K562 (cell line): ENCODE measurements at regions not wholly inside any gene's neighbourhood (a gene's known extent, or its start where the extent isn't known, plus 50 kb on each side); places are given as distances from the start of the nearest gene placed in this dataset.

Source experiments
- ATAC-seq: fragments of 200-7000 bp; cut with Tn5 transposase; 3 replicates; pipeline ENCODE4 v1.9.1; 2020; ENCODE audit warnings: moderate library complexity
- BruUV-seq: library from RNA; stranded (reverse); fragments of 400-500 nt; replicated peaks from 2 replicates; lab custom pipeline; 2021; lab: Mats Ljungman, UMichigan
- CTCF ChIA-PET: fragments of 300-600 bp; formaldehyde crosslinking; extraction: SDS; loops from one replicate; lab custom pipeline; 2021; ENCODE audit warnings: low intra/inter-chr PET ratio; lab: Yijun Ruan, JAX
- POLR2A ChIA-PET: fragments of 300-600, 350-650 bp; sonication (Branson Sonifier 250); formaldehyde crosslinking; extraction: SDS; loops from one replicate; lab custom pipeline; 2021; ENCODE audit warnings: antibody characterized with exemption, inconsistent platforms; lab: Yijun Ruan, JAX
- DNase-seq, 4 experiments: peaks; one replicate each; pipeline versions ENCODE4 v3.0.0 to v3.0.0-alpha.2; 2011 to 2018; ENCODE audit warnings: low spot score in 3 of 4, mixed read lengths in 3 of 4; ENCODE audit errors: extremely low read depth in 1 of 4
- FAIRE-seq: peaks from 2 replicates; lab custom pipeline; 2011; peaks lifted over from hg19 to GRCh38; lab: Jason Lieb, UNC
- H2AFZ ChIP-seq: 2 replicates; pipeline ENCODE4 v1.6.0; 2011; ENCODE audit warnings: low read depth, low read length, control low read depth, inconsistent platforms
- H3K27ac ChIP-seq: fragments of 200-600 bp; 3 replicates; pipeline ENCODE4 v1.8.0; 2011; ENCODE audit warnings: low read depth, mild to moderate bottlenecking, control low read depth, inconsistent platforms, low read length, moderate library complexity, mixed read lengths; ENCODE audit errors: extremely low read depth
- H3K27me3 ChIP-seq, 2 experiments: fragments of 300-600 bp in 1 of 2; 2 replicates in 1 of 2; 3 replicates in 1 of 2; pipeline versions ENCODE4 v1.6.0 to v1.8.0; 2011; ENCODE audit warnings: inconsistent platforms in 2 of 2, low read length in 2 of 2, mild to moderate bottlenecking in 1 of 2, mixed read lengths in 1 of 2, moderate library complexity in 1 of 2; ENCODE audit not compliant: control insufficient read depth in 2 of 2, insufficient read depth in 2 of 2
- H3K36me3 ChIP-seq: fragments of 300-600 bp; 3 replicates; pipeline ENCODE4 v1.8.0; 2011; ENCODE audit warnings: mild to moderate bottlenecking, low read length, inconsistent platforms; ENCODE audit not compliant: control insufficient read depth, insufficient read depth
- H3K4me1 ChIP-seq, 2 experiments: fragments of 200-600 bp in 1 of 2; replicated peaks in 1 of 2; 2 replicates in 1 of 2; 3 replicates in 1 of 2; pipeline versions ENCODE4 v1.5.1 to v1.8.0; 2011; ENCODE audit warnings: inconsistent platforms in 2 of 2, low read length in 2 of 2, mild to moderate bottlenecking in 1 of 2, mixed read lengths in 1 of 2, moderate library complexity in 1 of 2; ENCODE audit not compliant: control insufficient read depth in 2 of 2, insufficient read depth in 2 of 2
- H3K4me2 ChIP-seq: 2 replicates; pipeline ENCODE4 v1.6.1; 2011; ENCODE audit warnings: low read length, control low read depth, inconsistent platforms, mixed read lengths; ENCODE audit not compliant: insufficient read depth
- H3K4me3 ChIP-seq: fragments of 200-600 bp; sonication (generic), shearing (Covaris generic); 2 replicates; pipeline ENCODE4 v1.5.1; 2016; ENCODE audit warnings: control low read depth, inconsistent platforms
- H3K79me2 ChIP-seq: fragments of 200-600 bp; 3 replicates; pipeline ENCODE4 v1.8.0; 2011; ENCODE audit warnings: low read length, inconsistent platforms; ENCODE audit not compliant: control insufficient read depth, insufficient read depth
- H3K9ac ChIP-seq, 2 experiments: 2 replicates each; pipeline versions ENCODE4 v1.6.0 to v1.6.1; 2011; ENCODE audit warnings: low read depth in 2 of 2, low read length in 2 of 2, control low read depth in 1 of 2, inconsistent platforms in 1 of 2, mild to moderate bottlenecking in 1 of 2, mixed read lengths in 1 of 2; ENCODE audit not compliant: insufficient read depth in 1 of 2
- H3K9me1 ChIP-seq: one replicate; pipeline ENCODE4 v1.6.0; 2011; ENCODE audit warnings: inconsistent platforms, mild to moderate bottlenecking, low read length, moderate library complexity; ENCODE audit not compliant: control insufficient read depth, insufficient read depth
- H3K9me3 ChIP-seq: replicated peaks from 2 replicates; pipeline ENCODE4 v1.5.1; 2011; ENCODE audit warnings: low read depth, low read length, inconsistent platforms; ENCODE audit not compliant: control insufficient read depth, insufficient read depth
- H4K20me1 ChIP-seq: replicated peaks from 2 replicates; pipeline ENCODE4 v1.6.1; 2011; ENCODE audit warnings: low read length, inconsistent platforms, mixed read lengths; ENCODE audit not compliant: control insufficient read depth, insufficient read depth
- ESRRB ChIP-seq: fragments of 250-450 bp; sonication (Bioruptor Pico); IDR thresholded peaks from 2 replicates; pipeline ENCODE4 v1.5.0; 2020; ENCODE audit warnings: mild to moderate bottlenecking, moderate library complexity, borderline replicate concordance
- GTF2E2 ChIP-seq: fragments of 200-800 bp; sonication (Bioruptor generic); IDR thresholded peaks from 2 replicates; pipeline ENCODE4 v1.6.1; 2016; ENCODE audit warnings: missing genetic modification characterization, missing compliant biosample characterization
- HCFC1 ChIP-seq: IDR thresholded peaks from 2 replicates; pipeline ENCODE4 v1.6.1; 2012; ENCODE audit warnings: low read depth, low read length, improper control_type of control experiment
- HMG20A ChIP-seq: fragments of 450-650 bp; formaldehyde crosslinking; conservative IDR thresholded peaks from 2 replicates; pipeline ENCODE4 v1.4.0; 2020; ENCODE audit warnings: mild to moderate bottlenecking, mixed read lengths
- HOMEZ ChIP-seq: fragments of 250-450 bp; sonication (Bioruptor Pico); IDR thresholded peaks from 2 replicates; pipeline ENCODE4 v1.4.0; 2020; ENCODE audit warnings: mild to moderate bottlenecking, moderate library complexity
- NCOA6 ChIP-seq: fragments of 450-650 bp; IDR thresholded peaks from 2 replicates; pipeline ENCODE4 v1.6.1; 2017; ENCODE audit warnings: mild to moderate bottlenecking
- TCF7 ChIP-seq: sonication (generic); IDR thresholded peaks from 2 replicates; pipeline ENCODE4 v1.6.1; 2016; ENCODE audit warnings: antibody characterized with exemption, borderline replicate concordance
- TCF7L2 ChIP-seq: fragments of 150-350 bp; IDR thresholded peaks from 2 replicates; pipeline ENCODE4 v1.6.1; 2016; ENCODE audit warnings: low read depth, mild to moderate bottlenecking, low read length, moderate library complexity
- XRCC4 ChIP-seq: IDR thresholded peaks from one replicate; pipeline ENCODE4 v1.6.1; 2011; ENCODE audit not compliant: insufficient read depth, insufficient read length; ENCODE audit errors: extremely low read depth
- ZNF134 ChIP-seq: fragments of 250-450 bp; sonication (Bioruptor Pico); conservative IDR thresholded peaks from 2 replicates; pipeline ENCODE4 v1.4.0; 2020
- ZNF232 ChIP-seq: sonication (generic); formaldehyde crosslinking; IDR thresholded peaks from 2 replicates; pipeline ENCODE4 v1.8.0; 2022; ENCODE audit warnings: mild to moderate bottlenecking, missing genetic modification reagents
- ZNF274 ChIP-seq: IDR thresholded peaks from 2 replicates; pipeline ENCODE4 v1.6.1; 2011; ENCODE audit warnings: low read depth, mild to moderate bottlenecking, low read length, moderate library complexity, borderline replicate concordance
- ZNF41 ChIP-seq: fragments of 250-450 bp; sonication (Bioruptor Pico); conservative IDR thresholded peaks from 2 replicates; pipeline ENCODE4 v1.4.0; 2020; ENCODE audit warnings: mild to moderate bottlenecking
- ZNF696 ChIP-seq: fragments of 250-450 bp; sonication (Bioruptor Pico); conservative IDR thresholded peaks from 2 replicates; pipeline ENCODE4 v1.4.0; 2020; ENCODE audit warnings: mild to moderate bottlenecking, moderate library complexity
- ZNF76 ChIP-seq: fragments of 250-450 bp; sonication (Bioruptor Pico); IDR thresholded peaks from 2 replicates; pipeline ENCODE4 v1.4.0; 2020; ENCODE audit warnings: mild to moderate bottlenecking, moderate library complexity, borderline replicate concordance
- WGBS: fragments of 100-300 bp; shearing (Covaris generic); methylation state at CpG from one replicate; pipeline ENCODE4 v1.1.6; 2016; ENCODE audit warnings: low coverage, mixed read lengths; ENCODE audit not compliant: insufficient coverage; ENCODE audit errors: missing lambda C conversion rate; 5-methylcytosine and 5-hydroxymethylcytosine counted together
- in situ Hi-C: fragments of 300-500 bp; cut with MboI; formaldehyde crosslinking; loops from 4 replicates; pipeline ENCODE4 v1.15.0; 2018; ENCODE audit warnings: inconsistent platforms, mixed read lengths
- intact Hi-C: fragments of 100-400 bp; cut with micrococcal nuclease; formaldehyde crosslinking; loops from 2 replicates; pipeline ENCODE4 v1.14.2; 2022
- TF ChIP-seq, protein P1 (sequence below), 2 experiments: fragments of 450-650 bp; IDR thresholded peaks; 2 replicates each; pipeline ENCODE4 v1.6.1; 2016; ENCODE audit warnings: mild to moderate bottlenecking in 2 of 2, borderline replicate concordance in 1 of 2, low read depth in 1 of 2, moderate library complexity in 1 of 2

DNA sequence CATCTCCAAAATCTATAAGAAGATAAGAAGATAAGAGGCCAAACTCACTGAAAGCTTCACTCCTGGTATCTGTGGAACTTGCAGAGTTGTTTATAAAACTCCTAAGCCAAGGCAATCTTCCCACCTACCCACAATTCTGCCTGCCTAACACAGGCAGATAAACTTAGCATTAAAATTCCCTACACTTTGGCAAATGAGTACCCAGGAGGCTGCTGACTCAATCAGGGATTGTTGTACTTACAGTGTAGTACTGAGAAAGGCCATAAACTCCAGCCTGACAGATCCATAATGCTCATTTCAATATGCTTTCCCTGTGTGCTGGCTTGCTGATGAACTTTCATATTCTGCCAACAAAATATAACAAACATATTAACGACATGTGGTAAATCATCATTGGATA lies 725.2 kb downstream of the BRINP1 start:
- no peak overlapping the region for H3K27ac ChIP-seq
- no peaks in the 10 kb centered on the region; the same call in 1 of the 2 replicates for H3K9me3 ChIP-seq
- no peak overlapping the region for H3K9ac ChIP-seq
- no peak overlapping the region for H3K4me2 ChIP-seq
- FAIRE-seq (no peak), DNase-seq (no peak), ATAC-seq (no peak)
- H2AFZ ChIP-seq, result no peak overlapping the region
- H3K9me1 ChIP-seq, result no peaks in the 10 kb centered on the region
- no peaks in the 10 kb centered on the region for H3K27me3 ChIP-seq
- H3K4me1 ChIP-seq, result no peaks in the 10 kb centered on the region
- H4K20me1 ChIP-seq, result no peaks in the 10 kb centered on the region
- 11% methylated on average over 1 of the region's 1 CpG for WGBS
- POLR2A ChIA-PET, result no interaction called here
- no peak overlapping the region for H3K4me3 ChIP-seq
- H3K79me2 ChIP-seq, result no peaks in the 10 kb centered on the region
- no peaks in the 10 kb centered on the region for H3K36me3 ChIP-seq
- in situ Hi-C loops, result no loop called here
- BruUV-seq, result no TSS peak
- intact Hi-C loops, result no loop called here
- CTCF ChIA-PET, result no interaction called here
- TF ChIP-seq ZNF134 (CRISPR knock-in tag) (no peak), GTF2E2 (tag) (no peak), ZNF696 (CRISPR knock-in tag) (no peak), HCFC1 (no peak), ZNF274 (no peak), XRCC4 (no peak), ESRRB (CRISPR knock-in tag) (no peak), HMG20A (CRISPR knock-in tag) (no peak), HOMEZ (CRISPR knock-in tag) (no peak), ZNF76 (CRISPR knock-in tag) (no peak), NCOA6 (no peak), TCF7 (no peak), ZNF41 (CRISPR knock-in tag) (no peak), ZNF232 (CRISPR knock-in tag) (no peak), TCF7L2 (no peak)
- TF ChIP-seq, protein P1, sequence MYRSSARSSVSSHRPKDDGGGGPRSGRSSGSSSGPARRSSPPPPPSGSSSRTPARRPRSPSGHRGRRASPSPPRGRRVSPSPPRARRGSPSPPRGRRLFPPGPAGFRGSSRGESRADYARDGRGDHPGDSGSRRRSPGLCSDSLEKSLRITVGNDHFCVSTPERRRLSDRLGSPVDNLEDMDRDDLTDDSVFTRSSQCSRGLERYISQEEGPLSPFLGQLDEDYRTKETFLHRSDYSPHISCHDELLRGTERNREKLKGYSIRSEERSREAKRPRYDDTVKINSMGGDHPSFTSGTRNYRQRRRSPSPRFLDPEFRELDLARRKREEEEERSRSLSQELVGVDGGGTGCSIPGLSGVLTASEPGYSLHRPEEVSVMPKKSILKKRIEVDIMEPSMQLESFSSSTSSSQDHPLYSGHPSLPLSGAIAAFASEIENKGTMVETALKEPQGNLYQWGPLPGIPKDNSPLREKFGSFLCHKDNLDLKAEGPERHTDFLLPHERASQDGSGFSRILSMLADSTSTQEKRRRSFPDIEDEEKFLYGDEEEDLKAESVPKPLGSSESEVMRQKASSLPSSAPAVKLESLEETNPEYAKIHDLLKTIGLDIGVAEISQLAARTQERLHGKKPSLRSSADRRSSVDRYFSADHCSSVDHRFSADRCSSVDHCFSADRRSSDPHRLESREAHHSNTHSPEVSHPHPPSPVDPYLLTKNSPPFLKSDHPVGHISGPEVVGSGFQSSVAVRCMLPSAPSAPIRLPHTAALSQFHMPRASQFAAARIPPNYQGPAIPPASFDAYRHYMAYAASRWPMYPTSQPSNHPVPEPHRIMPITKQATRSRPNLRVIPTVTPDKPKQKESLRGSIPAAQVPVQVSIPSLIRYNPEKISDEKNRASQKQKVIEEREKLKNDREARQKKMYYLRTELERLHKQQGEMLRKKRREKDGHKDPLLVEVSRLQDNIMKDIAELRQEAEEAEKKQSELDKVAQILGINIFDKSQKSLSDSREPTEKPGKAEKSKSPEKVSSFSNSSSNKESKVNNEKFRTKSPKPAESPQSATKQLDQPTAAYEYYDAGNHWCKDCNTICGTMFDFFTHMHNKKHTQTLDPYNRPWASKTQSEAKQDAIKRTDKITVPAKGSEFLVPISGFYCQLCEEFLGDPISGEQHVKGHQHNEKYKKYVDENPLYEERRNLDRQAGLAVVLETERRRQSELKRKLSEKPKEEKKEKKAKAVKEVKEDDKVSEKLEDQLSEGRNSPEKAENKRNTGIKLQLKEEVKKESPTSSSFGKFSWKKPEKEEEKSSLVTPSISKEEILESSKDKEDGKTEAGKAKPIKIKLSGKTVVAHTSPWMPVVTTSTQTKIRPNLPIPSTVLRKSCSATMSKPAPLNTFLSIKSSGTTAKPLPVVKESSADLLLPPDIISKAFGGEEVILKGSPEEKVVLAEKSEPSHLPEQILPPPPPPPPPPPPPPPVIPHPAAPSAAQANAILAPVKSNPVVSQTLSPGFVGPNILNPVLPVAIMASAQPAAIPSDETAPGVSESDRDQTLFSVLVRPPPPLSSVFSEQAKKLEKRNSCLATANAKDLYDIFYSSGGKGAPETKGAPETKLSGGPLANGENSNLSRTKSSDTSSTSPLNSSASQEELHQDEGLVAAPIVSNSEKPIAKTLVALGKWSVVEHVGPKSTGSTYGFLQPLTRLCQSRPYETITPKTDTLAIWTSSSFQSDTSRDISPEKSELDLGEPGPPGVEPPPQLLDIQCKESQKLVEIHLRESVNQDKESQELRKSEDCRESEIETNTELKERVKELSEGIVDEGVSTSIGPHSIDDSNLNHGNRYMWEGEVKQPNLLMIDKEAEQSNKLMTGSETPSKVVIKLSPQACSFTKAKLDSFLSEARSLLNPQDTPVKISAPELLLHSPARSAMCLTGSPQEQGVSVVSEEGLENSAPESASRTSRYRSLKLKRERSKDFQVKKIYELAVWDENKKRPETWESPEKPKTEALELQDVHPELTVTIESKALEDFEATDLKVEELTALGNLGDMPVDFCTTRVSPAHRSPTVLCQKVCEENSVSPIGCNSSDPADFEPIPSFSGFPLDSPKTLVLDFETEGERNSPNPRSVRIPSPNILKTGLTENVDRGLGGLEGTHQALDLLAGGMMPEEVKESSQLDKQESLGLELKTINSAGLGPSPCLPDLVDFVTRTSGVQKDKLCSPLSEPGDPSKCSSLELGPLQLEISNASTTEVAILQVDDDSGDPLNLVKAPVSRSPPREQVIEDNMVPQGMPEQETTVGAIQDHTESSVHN (IDR thresholded peaks at IDR 0.05; ENCODE audit: borderline replicate concordance in 1 of 2, low read depth in 1 of 2), result no peak
